ENCODE measurements at regions not wholly inside any gene's neighbourhood (a gene's known extent, or its start where the extent isn't known, plus 50 kb on each side); places are given as distances from the start of the nearest gene placed in this dataset.
A peak's percentile ranks its signal among the peaks of the same experiment; 100 is the strongest.
"Not testable (repeated sequence)": the region's sequence is repeated elsewhere in the genome, so short reads cannot be mapped to it uniquely, and the experiment has no call there.

- DNase-seq (ENCODE audit: low spot score in 2 of 2) = not testable (repeated sequence)
Measured at GRCh38 chr1:117314951-117315350, 52.3 kb upstream of the MAN1A2 start.

GRCh38 chr1:117313555-117313954, 53.7 kb upstream of the MAN1A2 start:
- Histone ChIP-seq H3K36me3 (no peaks in the 10 kb centered on the region), H3K27ac (no peak overlapping the region), H3K27me3 (no peaks in the 10 kb centered on the region), H3K4me3 (no peak overlapping the region), H3K9me3 (no peaks in the 10 kb centered on the region), H3K4me1 (no peaks in the 10 kb centered on the region)
- TF ChIP-seq POLR2A (IDR thresholded peaks at IDR 0.05) (no peak), POLR2AphosphoS5 (IDR thresholded peaks at IDR 0.05) (no peak), CTCF (IDR thresholded peaks at IDR 0.05) (no peak)
- no peak for DNase-seq (ENCODE audit: low spot score in 2 of 2)
- intact Hi-C loops (cut with DNase I; ENCODE audit: low total_unique reads) = no loop called here

More at GRCh38 chr1:117314951-117315350, 52.3 kb upstream of the MAN1A2 start:
- H3K4me1 ChIP-seq; H3K36me3 ChIP-seq; H3K27ac ChIP-seq; H3K9me3 ChIP-seq; H3K4me3 ChIP-seq; H3K27me3 ChIP-seq; intact Hi-C loops (cut with DNase I; ENCODE audit: low total_unique reads): not testable (repeated sequence)

GRCh38 chr1:117312453-117313138, 54.7 kb upstream of the MAN1A2 start:
- DNase-seq (ENCODE audit: low spot score in 2 of 2) = no peak
- Histone ChIP-seq H3K4me3 (no peak overlapping the region), H3K4me1 (no peaks in the 10 kb centered on the region), H3K27me3 (no peaks in the 10 kb centered on the region), H3K27ac (no peak overlapping the region), H3K9me3 (no peaks in the 10 kb centered on the region), H3K36me3 (no peaks in the 10 kb centered on the region)
- TF ChIP-seq CTCF (IDR thresholded peaks at IDR 0.05) (peak in 1 of 3 donors; percentile 35), POLR2AphosphoS5 (IDR thresholded peaks at IDR 0.05) (no peak), POLR2A (IDR thresholded peaks at IDR 0.05) (no peak)
- intact Hi-C loops (cut with DNase I; ENCODE audit: low total_unique reads) = no loop called here

- intact Hi-C loops (cut with DNase I; ENCODE audit: low total_unique reads) = no loop called here
Measured at GRCh38 chr1:117308311-117308916, 58.8 kb upstream of the MAN1A2 start.

GRCh38 chr1:117301901-117302300, 65.3 kb upstream of the MAN1A2 start:
- Histone ChIP-seq H3K4me3 (no peak overlapping the region), H3K27me3 (no peaks in the 10 kb centered on the region), H3K4me1 (no peaks in the 10 kb centered on the region), H3K9me3 (no peaks in the 10 kb centered on the region), H3K36me3 (no peaks in the 10 kb centered on the region), H3K27ac (no peak overlapping the region)
- intact Hi-C loops (cut with DNase I; ENCODE audit: low total_unique reads) = no loop called here
- DNase-seq (ENCODE audit: low spot score in 2 of 2) = no peak
- TF ChIP-seq POLR2A (IDR thresholded peaks at IDR 0.05) (no peak), POLR2AphosphoS5 (IDR thresholded peaks at IDR 0.05) (no peak), CTCF (IDR thresholded peaks at IDR 0.05) (no peak)

More at GRCh38 chr1:117308311-117308916, 58.8 kb upstream of the MAN1A2 start:
- no peaks in the 10 kb centered on the region for H3K27me3 ChIP-seq
- no peak overlapping the region for H3K27ac ChIP-seq
- no peak for DNase-seq (ENCODE audit: low spot score in 2 of 2)
- H3K4me1 ChIP-seq = no peaks in the 10 kb centered on the region
- no peak overlapping the region for H3K4me3 ChIP-seq
- no peaks in the 10 kb centered on the region for H3K36me3 ChIP-seq
- no peak for TF ChIP-seq POLR2AphosphoS5 (IDR thresholded peaks at IDR 0.05)
- no peaks in the 10 kb centered on the region for H3K9me3 ChIP-seq

GRCh38 chr1:117300183-117300582, 67.1 kb upstream of the MAN1A2 start:
- H3K9me3 ChIP-seq; H3K27ac ChIP-seq; DNase-seq (ENCODE audit: low spot score in 2 of 2); intact Hi-C loops (cut with DNase I; ENCODE audit: low total_unique reads); H3K27me3 ChIP-seq; H3K4me3 ChIP-seq; H3K4me1 ChIP-seq; H3K36me3 ChIP-seq: not testable (repeated sequence)

Data from breast epithelium (tissue), 4 donors.